ENCODE measurements at regions not wholly inside any gene's neighbourhood (a gene's known extent, or its start where the extent isn't known, plus 50 kb on each side); places are given as distances from the start of the nearest gene placed in this dataset.

DNA sequence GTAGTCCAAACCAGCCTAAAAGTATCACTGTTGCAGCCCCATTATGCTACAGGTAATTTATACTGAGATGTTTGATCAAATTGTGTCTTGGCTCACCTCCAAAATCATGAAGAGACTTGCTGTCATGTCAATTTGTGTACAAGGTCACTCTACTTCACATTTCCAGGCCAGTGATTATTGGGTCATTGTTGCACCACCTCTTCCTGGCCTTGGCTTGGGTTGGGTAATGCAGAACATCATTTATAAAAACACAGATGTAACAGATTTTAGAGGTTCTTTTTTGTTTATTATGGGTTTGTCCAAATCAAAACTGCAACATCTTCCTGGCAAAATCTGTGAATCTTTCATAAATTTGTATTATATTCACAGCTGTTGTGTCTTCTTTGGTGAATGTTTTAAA, 459.5 kb downstream of the ANKRD50 start:
- in situ Hi-C loops (cut with HindIII; ENCODE audit: low pct_ligation_motif_present, low sequenced_read_pairs), result no loop called here
- TF ChIP-seq, protein P1, sequence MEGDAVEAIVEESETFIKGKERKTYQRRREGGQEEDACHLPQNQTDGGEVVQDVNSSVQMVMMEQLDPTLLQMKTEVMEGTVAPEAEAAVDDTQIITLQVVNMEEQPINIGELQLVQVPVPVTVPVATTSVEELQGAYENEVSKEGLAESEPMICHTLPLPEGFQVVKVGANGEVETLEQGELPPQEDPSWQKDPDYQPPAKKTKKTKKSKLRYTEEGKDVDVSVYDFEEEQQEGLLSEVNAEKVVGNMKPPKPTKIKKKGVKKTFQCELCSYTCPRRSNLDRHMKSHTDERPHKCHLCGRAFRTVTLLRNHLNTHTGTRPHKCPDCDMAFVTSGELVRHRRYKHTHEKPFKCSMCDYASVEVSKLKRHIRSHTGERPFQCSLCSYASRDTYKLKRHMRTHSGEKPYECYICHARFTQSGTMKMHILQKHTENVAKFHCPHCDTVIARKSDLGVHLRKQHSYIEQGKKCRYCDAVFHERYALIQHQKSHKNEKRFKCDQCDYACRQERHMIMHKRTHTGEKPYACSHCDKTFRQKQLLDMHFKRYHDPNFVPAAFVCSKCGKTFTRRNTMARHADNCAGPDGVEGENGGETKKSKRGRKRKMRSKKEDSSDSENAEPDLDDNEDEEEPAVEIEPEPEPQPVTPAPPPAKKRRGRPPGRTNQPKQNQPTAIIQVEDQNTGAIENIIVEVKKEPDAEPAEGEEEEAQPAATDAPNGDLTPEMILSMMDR (IDR thresholded peaks at IDR 0.05; ENCODE audit: low read depth, low read length, missing control alignments), result no peak
- DNase-seq, result no peak
- Histone ChIP-seq H3K36me3 (replicated peaks) (no peaks in the 10 kb centered on the region), H3K27me3 (replicated peaks) (no peaks in the 10 kb centered on the region), H3K27ac (no peak overlapping the region), H3K4me3 (ENCODE audit: low read depth, low read length) (no peak overlapping the region)

DNA sequence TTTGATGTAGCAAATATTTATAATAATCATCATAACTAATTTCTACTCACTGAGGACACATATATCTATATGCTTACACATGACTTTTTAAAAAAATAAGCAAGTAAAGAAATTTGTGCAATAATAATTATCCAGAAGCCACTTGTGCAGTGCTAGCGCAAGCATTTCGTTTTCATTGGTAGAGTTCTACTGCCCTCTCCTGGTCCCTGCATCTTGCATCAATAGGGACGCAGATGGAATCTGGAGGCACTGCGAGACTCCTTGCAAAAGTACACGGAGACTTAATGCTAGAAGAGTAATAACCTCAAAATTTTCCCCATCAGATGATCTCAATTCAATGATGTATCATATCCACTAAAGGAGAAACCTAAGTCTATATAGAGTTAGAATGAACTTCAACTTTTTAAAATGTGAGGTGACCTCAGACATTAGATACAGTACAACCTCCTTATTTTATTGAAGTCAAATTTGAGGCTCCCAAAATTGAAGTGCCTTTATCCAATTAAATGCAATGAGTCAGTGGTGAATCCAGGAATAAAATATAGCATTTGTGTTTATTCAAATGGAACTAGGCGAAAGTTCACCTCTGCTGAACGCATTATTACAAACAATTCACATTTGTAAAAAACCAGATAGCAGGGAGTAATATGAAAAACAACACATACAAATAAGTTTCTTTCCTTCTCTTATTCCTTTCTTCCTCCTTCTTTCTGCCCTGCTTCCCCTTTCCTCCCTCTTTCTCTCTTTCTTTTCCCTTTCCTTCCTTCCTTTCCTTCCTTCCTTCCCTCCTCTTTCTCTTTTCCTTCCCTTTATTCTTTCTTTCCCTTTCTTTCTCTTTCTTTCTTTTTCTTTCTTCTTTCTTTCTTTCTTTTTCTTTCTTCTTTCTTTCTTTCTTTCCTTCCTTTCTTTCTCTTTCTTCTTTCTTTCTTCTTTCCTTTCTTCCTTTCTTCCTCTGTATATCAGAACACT, 450.0 kb downstream of the ANKRD50 start:
- in situ Hi-C loops (cut with HindIII; ENCODE audit: low pct_ligation_motif_present, low sequenced_read_pairs), result no loop called here
- Histone ChIP-seq H3K27ac (no peak overlapping the region), H3K4me3 (ENCODE audit: low read depth, low read length) (no peak overlapping the region), H3K36me3 (replicated peaks) (no peaks in the 10 kb centered on the region), H3K27me3 (replicated peaks) (no peaks in the 10 kb centered on the region)
- peak; percentile 81 for DNase-seq
- TF ChIP-seq, protein P1 (IDR thresholded peaks at IDR 0.05; ENCODE audit: low read depth, low read length, missing control alignments), result peak; percentile 91

DNA sequence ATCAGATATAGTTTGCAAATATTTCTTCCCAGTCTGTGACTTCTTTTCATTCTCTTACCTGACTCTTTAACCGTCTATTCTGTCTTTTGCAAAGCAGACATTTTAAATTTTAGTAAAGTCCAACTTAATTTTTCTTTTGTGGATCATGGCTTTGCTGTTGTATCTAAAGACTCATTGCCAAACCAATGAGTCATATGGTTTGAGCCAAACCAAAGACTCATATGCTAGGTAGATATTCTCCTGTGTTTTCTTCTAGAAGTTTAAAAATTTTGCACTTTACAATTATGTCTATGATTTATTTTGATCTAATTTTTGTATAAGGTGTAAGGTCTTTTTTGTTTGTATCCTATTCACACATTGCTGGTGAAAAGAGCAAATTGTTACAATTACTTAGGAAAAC, 446.8 kb downstream of the ANKRD50 start:
- TF ChIP-seq, protein P1 (IDR thresholded peaks at IDR 0.05; ENCODE audit: low read depth, low read length, missing control alignments), result no peak
- no peaks in the 10 kb centered on the region for H3K27me3 ChIP-seq (replicated peaks)
- in situ Hi-C loops (cut with HindIII; ENCODE audit: low pct_ligation_motif_present, low sequenced_read_pairs), result no loop called here
- no peak overlapping the region for H3K27ac ChIP-seq
- no peaks in the 10 kb centered on the region for H3K36me3 ChIP-seq (replicated peaks)
- H3K4me3 ChIP-seq (ENCODE audit: low read depth, low read length), result no peak overlapping the region
- DNase-seq, result no peak

DNA sequence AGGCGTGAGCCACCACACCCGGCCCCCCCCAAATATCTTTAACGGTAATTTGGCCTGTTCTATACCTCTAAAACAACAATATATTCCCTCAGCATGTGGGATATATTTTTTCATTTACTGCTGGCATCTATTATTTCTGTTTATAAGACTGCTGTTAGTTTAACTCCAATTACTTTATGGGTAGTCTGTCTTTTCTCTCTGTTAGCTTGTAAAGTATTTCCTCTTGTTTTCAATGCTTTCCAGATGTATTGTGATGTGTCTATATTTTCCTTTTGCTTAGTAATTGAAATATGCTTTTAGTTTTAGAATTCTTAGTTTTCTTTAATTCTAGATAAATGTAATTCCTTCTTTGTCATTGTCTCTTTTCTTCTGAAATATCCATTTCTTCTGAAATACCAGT, 445.8 kb downstream of the ANKRD50 start:
- Histone ChIP-seq H3K36me3 (replicated peaks) (no peaks in the 10 kb centered on the region), H3K27me3 (replicated peaks) (no peaks in the 10 kb centered on the region), H3K27ac (no peak overlapping the region), H3K4me3 (ENCODE audit: low read depth, low read length) (no peak overlapping the region)
- TF ChIP-seq, protein P1 (IDR thresholded peaks at IDR 0.05; ENCODE audit: low read depth, low read length, missing control alignments), result no peak
- in situ Hi-C loops (cut with HindIII; ENCODE audit: low pct_ligation_motif_present, low sequenced_read_pairs), result no loop called here
- no peak for DNase-seq

DNA sequence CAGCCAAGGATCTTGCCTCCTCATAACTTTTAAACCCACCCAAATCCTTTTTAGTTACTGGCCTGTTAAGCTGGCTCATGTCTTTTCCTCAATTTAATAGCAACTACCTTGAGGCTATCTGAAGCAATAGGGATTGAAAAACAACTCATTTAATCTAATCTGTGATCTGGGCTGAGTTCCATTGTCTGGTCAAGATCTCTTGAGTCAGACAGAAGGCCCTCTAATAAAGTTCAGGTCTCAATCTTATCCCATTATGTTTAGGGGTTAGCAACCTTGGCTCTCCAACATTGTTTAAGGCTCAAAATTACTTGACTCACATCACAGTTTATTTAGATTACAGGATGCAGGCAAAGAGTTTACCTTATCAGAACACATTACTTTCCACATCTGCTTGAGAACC, 436.1 kb downstream of the ANKRD50 start:
- TF ChIP-seq, protein P1 (IDR thresholded peaks at IDR 0.05; ENCODE audit: low read depth, low read length, missing control alignments), result no peak
- DNase-seq, result no peak
- no peaks in the 10 kb centered on the region for H3K27me3 ChIP-seq (replicated peaks)
- H3K36me3 ChIP-seq (replicated peaks), result no peaks in the 10 kb centered on the region
- in situ Hi-C loops (cut with HindIII; ENCODE audit: low pct_ligation_motif_present, low sequenced_read_pairs), result no loop called here
- no peak overlapping the region for H3K4me3 ChIP-seq (ENCODE audit: low read depth, low read length)
- no peak overlapping the region for H3K27ac ChIP-seq

Measured in brain microvascular endothelial cell (primary cell).